COR-L47 (cell line): ENCODE measurements at regions not wholly inside any gene's neighbourhood (a gene's known extent, or its start where the extent isn't known, plus 50 kb on each side); places are given as distances from the start of the nearest gene placed in this dataset.
"Not testable (repeated sequence)": the region's sequence is repeated elsewhere in the genome, so short reads cannot be mapped to it uniquely, and the experiment has no call there.

ENCODE experiments used
- DNase-seq: peaks from one replicate; lab custom pipeline; 2025; lab: John Stamatoyannopoulos, UW

- DNase-seq, result no peak
Observed at GRCh38 chr1:61028136-61028535, 54.2 kb upstream of the NFIA start.

DNA sequence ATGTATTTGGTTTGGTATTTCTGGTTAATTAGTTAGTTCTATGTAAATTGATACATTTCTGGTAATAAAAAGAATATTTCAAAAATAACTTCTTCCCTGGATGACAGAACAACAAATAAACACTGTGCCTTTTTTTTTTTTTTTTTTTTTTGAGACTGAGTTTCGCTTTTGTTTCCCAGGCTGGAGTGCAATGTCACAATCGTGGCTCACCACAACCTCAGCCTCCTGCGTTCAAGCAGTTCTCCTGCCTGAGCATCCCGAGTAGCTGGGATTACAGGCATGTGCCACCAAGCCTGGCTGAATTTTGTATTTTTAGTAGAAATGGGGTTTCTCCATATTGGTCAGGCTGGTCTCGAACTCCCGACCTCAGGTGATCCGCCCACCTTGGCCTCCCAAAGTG is 64.3 kb upstream of the NFIA start:
- DNase-seq, result not testable (repeated sequence)

DNA sequence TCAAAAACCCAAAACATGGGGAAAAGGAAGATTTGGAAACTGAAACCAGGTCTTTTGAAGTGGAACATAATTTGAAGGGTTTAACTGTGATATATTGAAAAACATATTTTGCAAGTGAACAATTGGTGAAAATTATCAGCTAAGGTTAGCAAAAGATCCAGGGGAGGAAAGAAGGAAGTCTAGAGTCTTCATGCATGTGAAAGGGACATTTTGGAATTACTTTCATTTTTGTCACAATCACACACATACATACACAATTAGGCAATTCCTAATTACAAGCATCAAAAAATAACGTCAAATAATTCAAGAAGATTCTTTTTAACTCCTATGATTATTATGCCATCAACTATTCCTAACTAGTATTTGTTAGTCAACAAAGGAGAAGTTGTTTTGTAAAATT is 64.7 kb upstream of the NFIA start:
- no peak for DNase-seq

DNA sequence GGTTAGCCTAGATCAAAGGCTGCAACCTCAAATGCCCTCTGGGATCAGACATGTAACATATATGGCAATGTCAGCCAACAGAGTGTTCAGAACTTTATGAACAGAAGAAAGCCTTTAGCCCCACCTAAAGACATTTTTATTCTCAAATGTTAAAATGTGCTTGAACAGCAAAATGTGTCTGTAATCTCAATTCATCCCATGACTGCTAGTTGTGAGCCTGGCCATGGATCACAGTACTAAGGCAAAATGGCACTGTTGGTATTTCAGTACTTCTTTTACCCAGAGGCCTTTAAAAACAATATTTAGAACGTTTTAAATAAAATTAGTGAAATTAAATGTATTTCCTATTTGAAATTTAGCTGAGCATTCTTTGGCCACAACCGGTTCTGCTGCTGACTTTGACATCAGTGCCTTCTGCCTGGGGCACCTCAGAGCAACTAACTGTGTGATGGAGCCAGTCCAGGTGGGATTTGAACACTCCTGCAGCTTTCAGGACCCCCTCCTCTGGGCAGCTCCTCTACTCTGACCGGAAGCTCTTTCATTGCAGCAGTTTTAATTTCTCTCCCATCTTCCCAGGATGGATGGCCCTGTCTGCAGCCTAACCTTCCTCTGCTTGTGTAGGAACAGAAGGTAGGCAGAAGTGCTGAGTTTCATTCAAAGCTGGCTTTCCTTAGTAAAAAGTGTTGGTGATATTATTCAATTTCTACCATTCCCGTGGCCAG is 68.3 kb upstream of the NFIA start:
- no peak for DNase-seq

GRCh38 chr1:61013189-61013945 is 69.0 kb upstream of the NFIA start:
- no peak for DNase-seq

DNA sequence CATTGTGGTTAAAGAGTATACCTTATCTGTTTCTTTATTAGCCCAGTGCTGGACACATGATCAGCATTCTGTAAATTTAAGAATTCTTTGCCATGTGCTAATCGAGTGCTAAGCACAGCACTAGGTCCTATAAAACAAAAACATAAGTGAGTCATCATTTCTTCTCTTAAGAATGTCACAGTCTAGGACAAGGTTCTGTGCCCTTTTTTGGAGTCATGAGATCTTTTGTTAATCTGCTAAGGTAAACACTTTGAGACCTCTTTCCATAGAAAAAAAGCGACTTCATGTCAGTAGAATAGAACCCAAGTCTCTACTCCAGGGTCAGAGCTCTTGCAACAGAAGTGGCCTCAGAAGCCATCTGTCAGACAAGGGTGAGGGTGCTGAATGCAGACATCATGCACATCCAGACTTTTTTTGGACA is 70.0 kb upstream of the NFIA start:
- no peak for DNase-seq

DNA sequence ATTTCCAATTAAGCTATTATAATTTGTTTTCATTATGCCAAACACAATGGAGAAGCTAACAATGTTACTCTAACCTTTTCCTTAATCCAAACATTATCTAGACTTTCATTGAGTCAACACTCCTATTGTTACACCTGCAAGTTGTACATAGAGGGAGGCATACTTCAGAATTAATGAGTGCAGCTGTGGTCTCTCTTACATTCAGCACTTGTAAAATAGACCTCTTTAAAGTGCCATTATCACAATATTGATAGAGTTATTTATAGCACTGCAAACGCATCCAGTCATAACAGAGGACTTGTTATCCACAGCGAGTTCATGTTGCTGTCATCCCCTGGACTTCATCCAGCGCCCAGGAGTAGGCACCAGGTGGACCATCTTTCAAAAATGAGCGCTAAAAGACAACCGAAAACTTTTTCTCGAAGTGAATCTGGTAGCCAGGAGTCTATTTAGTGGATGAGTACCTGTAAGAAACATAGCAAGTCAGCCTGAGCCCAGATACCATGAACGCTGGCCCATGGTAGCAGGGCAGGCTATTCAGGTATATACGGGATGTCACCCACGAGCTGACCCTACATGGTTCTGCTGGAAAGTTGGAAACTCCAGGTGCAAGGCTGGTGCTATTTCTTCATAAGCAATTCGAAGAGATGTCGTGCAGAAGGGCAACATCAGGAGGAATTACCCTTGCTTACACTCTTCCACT is 70.6 kb upstream of the NFIA start:
- peak; percentile 85 for DNase-seq

DNA sequence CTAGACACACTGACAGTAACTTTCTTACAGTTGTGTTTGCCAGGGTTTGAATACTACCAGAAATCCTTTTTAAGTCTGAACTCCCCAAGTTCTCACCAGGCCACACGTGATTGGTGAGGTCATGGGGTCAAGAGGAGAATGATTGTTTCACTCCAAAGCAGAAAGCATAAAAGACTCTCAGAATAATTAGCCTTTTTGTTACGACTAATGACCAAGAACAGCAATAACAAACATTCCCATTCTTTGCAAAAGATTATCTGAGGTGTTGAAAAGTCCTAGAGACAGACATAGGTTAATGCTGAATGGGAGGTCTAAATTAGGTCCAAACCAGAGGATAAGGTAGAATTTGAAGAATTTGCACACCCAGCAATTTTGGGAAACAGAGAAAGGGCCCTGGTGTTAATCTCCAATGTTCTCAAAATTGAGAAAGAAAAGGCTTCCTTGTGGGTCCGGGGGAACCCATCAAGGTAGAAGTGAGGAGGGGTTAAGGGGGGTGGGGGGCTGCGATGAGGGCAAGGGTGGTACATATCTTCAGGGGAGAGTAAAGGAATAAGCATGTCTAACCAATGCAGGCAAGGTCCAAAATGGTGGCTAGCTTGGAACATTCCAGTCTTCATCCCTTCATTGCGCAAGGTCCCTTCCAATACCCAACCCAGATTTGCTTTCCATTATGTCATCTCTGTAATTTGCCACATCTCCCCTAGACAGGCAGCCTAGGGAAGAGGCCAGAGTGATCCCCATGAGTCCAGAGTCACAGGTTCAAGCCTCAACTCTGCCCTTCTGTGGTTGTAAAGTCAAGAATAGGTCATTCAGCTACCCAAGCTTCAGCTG is 74.6 kb upstream of the NFIA start:
- DNase-seq, result no peak

DNA sequence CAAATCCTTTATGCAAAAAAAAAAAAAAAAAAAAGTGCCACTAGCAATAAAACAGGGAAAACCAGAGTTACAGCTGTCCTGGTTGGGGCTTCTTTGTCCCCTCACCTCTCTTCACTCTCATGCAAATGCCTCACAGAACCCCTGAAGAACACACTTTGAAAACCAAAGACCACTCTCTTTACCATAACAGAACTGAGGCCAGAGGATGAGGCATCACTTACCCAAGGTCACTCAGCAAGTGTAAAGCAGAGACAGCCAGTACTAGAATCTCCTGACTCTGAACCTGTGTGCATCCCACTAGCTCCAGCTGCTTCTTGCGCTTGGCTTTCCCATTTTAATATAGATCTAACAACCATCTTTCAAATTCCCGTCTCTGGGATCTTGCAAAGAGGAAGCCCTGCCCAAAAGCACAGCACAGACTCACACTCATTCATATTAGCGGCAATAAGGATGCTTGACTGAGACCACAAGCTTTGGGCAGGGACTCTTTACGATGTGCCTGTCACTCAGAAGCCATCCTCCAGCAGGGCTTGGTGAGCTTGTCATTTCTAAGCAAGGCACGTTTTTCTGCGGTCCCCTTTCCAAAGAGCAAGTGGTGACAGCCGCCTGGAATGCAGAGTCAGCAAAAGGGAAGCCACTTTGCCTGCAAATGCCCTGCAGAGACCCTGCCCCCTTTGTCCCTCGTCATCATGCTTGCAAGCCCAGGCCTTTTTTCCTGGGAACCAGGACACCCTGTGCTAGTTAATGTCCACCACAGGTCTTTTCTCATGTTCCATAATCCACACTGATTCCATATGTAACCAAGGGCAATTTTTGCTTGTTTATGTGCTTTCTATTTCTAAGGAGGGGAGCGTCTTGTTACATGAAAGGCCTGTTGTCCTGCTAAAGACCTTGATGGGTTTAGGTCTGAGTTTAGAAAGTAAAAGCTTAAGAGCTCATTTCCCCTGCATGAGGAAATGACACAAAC is 76.5 kb upstream of the NFIA start:
- no peak for DNase-seq

GRCh38 chr1:61004262-61005003 is 77.9 kb upstream of the NFIA start:
- DNase-seq, result no peak

DNA sequence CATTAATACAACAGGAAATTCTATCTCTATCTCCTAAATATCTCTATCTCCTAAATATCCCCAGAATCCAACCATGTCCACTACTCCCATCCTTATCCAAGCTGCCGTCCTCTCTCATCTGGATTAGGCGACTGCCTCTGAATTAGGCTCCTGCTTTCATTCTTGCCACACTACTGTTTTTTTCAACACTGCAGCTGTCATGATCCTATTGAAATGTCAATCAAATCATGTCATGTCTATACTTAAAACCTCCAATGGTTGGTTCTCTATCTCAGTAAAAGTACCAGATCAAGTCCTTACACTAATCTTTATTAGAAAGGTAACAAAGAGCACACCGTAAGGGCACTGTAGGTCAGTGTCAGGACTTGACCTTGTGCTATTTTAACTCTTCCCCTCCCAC is 82.0 kb upstream of the NFIA start:
- DNase-seq, result no peak

- no peak for DNase-seq
Observed at GRCh38 chr1:60998786-60999185, 83.6 kb upstream of the NFIA start.

DNA sequence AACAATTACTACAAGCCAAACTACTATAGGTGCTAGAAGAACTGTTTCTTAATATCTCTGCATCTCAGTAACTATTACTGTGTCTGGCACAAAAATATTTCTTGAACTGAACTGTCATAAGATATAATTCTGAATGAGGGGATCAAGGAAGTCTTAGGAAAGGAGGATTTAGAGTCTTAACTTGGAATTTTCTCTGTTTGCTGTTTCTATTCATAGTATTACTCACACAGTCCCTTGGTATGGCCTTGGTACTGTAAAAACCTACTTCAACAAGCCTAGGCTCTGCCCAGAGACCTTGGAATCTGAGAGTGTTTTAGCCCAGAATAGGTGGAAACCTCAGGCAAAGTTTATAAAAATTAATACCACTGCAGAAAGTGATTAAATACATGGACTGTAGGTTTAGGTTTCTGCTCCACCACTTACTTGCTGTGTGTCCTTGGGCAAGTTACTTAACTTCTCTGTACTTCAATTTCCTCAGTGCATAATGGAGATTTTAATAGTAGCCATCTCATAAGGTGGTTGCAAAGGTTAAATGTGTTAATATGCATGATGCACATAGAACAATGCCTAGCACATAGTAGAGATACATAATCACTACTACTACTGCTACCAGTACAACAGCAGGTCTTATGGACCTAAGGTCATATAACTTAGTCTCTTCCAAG is 87.4 kb upstream of the NFIA start:
- DNase-seq, result no peak

DNA sequence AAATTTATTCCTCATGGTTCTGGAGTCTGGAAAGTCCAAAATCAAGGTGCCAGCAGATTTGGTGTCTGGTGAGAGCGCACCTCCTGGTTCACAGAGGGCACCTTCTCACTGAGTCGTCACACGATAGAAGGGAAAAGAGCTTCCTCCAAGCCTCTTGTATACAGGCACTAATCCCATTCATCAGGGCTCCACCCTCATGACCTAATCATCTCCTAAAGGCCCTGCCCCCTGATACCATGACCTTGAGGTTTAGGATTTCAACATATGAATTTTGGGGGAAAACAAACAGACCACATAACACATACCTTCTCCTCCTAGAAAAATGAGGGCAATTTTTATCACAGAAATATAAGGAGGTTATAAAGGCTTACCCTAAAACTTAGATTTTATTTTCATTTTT is 88.0 kb upstream of the NFIA start:
- no peak for DNase-seq

- no peak for DNase-seq
Observed at GRCh38 chr1:60992165-60992564, 90.2 kb upstream of the NFIA start.

DNA sequence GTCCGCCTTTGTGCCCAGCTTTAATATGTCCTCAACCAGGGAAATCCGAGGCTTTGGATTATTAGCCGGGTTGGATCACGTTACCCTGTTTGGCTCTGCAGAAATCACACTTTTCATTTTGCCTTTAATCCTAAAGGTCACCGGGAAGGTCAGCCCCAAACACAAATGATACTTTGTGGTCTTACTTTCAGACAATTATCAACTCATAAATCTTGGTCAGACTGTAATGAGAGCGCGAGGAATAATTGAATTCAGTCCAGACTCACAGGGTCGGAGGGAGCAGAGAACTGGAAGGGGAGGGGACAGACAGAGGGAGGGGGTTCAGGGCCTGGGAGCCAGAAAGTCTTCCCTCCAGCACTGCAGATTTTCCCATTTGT is 91.7 kb upstream of the NFIA start:
- DNase-seq, result no peak

DNA sequence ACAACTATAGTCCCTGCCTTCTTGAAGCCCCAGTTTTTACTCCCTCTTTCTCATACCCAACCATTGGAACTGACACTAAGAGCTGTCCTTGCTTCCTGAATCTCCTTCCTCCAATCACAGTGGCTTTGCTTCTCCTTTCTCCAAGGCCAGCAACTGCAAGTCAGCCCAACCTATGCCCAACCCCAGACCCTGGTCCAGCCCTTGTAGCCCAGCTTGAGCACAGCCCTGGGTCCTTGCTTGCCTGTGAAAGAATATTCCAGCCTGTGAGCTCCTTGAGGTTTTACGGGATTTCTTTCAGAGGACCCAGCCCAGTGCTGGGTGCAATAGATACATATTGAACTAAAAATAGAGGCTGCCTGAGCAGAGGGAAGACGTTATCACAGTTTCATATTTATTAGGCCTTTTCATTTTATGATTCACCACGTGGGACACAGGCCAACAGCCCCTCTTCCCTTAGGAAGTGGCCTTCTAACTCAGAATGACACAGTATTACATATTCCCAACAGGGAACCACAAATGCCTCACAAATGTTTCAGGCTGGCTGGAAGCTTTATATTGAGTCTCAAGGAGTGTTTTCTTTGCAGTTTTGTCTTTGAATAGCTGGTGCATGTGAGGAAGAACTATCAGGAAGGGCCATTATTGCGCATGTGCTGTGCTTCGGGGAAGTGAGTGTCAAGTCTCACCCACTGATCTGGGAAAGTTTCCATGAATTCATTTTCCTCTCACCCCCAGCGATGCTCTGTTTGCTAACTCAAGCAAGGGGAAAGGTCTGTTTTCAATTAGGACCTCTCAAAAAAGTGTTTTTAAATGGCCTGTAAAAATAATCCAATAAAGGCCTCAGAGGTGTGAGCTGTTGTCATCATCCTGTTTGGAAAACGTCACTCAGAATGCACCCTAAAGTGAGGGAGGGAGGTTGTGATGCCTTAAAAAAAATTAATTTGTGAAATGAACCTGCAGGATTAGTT is 92.3 kb upstream of the NFIA start:
- no peak for DNase-seq

DNA sequence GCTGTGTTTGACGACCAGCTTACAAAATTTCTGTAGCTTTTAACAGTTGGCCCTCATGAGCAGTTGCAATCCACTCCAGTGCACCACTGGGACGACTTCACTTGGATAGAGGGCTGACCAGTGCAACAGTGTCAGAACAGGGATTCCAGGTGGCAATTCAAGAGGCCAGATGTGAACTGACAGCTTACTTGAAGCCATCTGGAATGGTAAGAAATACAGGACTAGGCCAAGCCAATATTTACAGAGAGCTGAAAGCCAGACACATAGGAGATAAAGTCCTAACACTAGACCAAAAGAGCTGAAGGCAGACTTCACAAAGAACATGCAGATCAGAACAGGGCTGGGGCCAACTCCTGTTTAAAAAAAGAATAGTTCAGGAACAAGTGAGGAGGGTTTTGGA is 93.5 kb upstream of the NFIA start:
- DNase-seq, result no peak

GRCh38 chr1:60987904-60988303 is 94.5 kb upstream of the NFIA start:
- no peak for DNase-seq
